Mesendoderm (in vitro differentiated cells): ENCODE measurements at regions not wholly inside any gene's neighbourhood (a gene's known extent, or its start where the extent isn't known, plus 50 kb on each side); places are given as distances from the start of the nearest gene placed in this dataset.

Experiments
- DNase-seq: peaks from one replicate; pipeline ENCODE4 v3.0.0; 2013
- H2AK5ac ChIP-seq: 2 replicates; pipeline ENCODE4 v1.6.1; 2013; ENCODE audit warnings: low read length, inconsistent platforms
- H2BK120ac ChIP-seq: 2 replicates; pipeline ENCODE4 v1.6.1; 2013; ENCODE audit warnings: low read depth, mild to moderate bottlenecking, low read length, moderate library complexity, mixed read lengths
- H2BK15ac ChIP-seq: replicated peaks from 2 replicates; pipeline ENCODE4 v1.6.1; 2013; ENCODE audit warnings: low read depth, mild to moderate bottlenecking, moderate library complexity
- H2BK5ac ChIP-seq: 2 replicates; pipeline ENCODE4 v1.6.1; 2013; ENCODE audit warnings: low read length, inconsistent platforms
- H3K18ac ChIP-seq: 2 replicates; pipeline ENCODE4 v1.6.1; 2013; ENCODE audit warnings: mild to moderate bottlenecking, low read length, mixed read lengths
- H3K23ac ChIP-seq: one replicate; pipeline ENCODE4 v1.6.1; 2013; ENCODE audit warnings: low read length
- H3K27ac ChIP-seq: 2 replicates; pipeline ENCODE4 v1.5.1; 2013; ENCODE audit warnings: low read depth, mild to moderate bottlenecking, inconsistent platforms, low read length, moderate library complexity
- H3K27me3 ChIP-seq: 2 replicates; pipeline ENCODE4 v1.6.1; 2013; ENCODE audit warnings: low read length, control low read depth, mild to moderate bottlenecking, inconsistent platforms; ENCODE audit not compliant: insufficient read depth, poor library complexity
- H3K36me3 ChIP-seq: 2 replicates; pipeline ENCODE4 v1.6.1; 2013; ENCODE audit warnings: low read length, inconsistent platforms; ENCODE audit not compliant: control insufficient read depth, insufficient read depth
- H3K4ac ChIP-seq: one replicate; pipeline ENCODE4 v1.6.1; 2013; ENCODE audit warnings: low read depth, mild to moderate bottlenecking, low read length, moderate library complexity
- H3K4me1 ChIP-seq: 2 replicates; pipeline ENCODE4 v1.6.1; 2013; ENCODE audit warnings: low read depth, low read length, inconsistent platforms; ENCODE audit not compliant: control insufficient read depth
- H3K4me2 ChIP-seq: 2 replicates; pipeline ENCODE4 v1.6.1; 2013; ENCODE audit warnings: low read length
- H3K4me3 ChIP-seq: 2 replicates; pipeline ENCODE4 v1.5.1; 2013; ENCODE audit warnings: mild to moderate bottlenecking, low read length
- H3K56ac ChIP-seq: one replicate; pipeline ENCODE4 v1.6.1; 2013; ENCODE audit warnings: low read length
- H3K79me1 ChIP-seq: 2 replicates; pipeline ENCODE4 v1.6.1; 2013; ENCODE audit warnings: low read length, inconsistent platforms
- H3K79me2 ChIP-seq: 2 replicates; pipeline ENCODE4 v1.6.1; 2013; ENCODE audit warnings: mild to moderate bottlenecking, low read length; ENCODE audit not compliant: control insufficient read depth, insufficient read depth
- H3K9ac ChIP-seq: 2 replicates; pipeline ENCODE4 v1.6.1; 2013; ENCODE audit warnings: low read length, inconsistent platforms
- H4K5ac ChIP-seq: one replicate; pipeline ENCODE4 v1.6.1; 2013; ENCODE audit warnings: low read length
- H4K8ac ChIP-seq: one replicate; pipeline ENCODE4 v1.6.1; 2013; ENCODE audit warnings: low read depth, mild to moderate bottlenecking, control low read depth, low read length, moderate library complexity
- WGBS: extraction: QIAGEN DNeasy Blood & Tissue Kit; methylation state at CpG from one replicate; pipeline ENCODE4 v1.1.7; 2013; ENCODE audit warnings: low lambda C conversion rate, missing lambda C conversion rate; ENCODE audit not compliant: insufficient coverage; ENCODE audit errors: extremely low coverage; 5-methylcytosine and 5-hydroxymethylcytosine counted together

- Histone ChIP-seq H3K36me3 (no peaks in the 10 kb centered on the region), H2BK120ac (no peak overlapping the region), H3K56ac (no peak overlapping the region), H4K8ac (no peak overlapping the region), H2BK5ac (no peak overlapping the region), H2BK15ac (no peak overlapping the region), H3K4me3 (no peak overlapping the region), H3K79me1 (no peaks in the 10 kb centered on the region), H3K79me2 (no peaks in the 10 kb centered on the region), H3K27ac (no peak overlapping the region), H4K5ac (no peak overlapping the region), H3K23ac (no peak overlapping the region), H3K27me3 (no peaks in the 10 kb centered on the region), H3K4me1 (no peaks in the 10 kb centered on the region), H2AK5ac (no peak overlapping the region), H3K4ac (no peak overlapping the region), H3K18ac (no peak overlapping the region), H3K9ac (no peak overlapping the region), H3K4me2 (no peak overlapping the region)
- DNase-seq = no peak
- no CpG with 5 or more reads among the region's 1 CpG for WGBS
Observed at GRCh38 chr5:67255881-67256280, 59.3 kb upstream of the CD180 start.

DNA sequence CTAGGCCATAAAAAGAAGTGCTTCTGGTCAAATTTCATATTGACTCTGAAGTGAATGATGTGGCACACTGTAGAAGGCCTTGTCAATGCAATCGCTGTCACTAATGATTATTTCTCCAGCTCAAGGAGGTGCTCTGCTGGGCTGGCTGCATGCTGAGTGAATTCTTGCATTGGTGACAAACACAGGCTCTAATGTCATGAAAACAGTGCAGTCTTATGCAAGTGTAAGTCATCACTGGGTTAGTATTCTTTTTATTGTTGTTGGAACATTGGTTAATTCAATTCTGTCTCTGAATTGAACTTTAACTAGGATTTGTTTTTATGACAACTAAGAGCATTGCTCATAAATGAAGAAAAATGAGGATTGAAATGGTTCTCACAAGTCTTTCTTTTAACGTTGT, 57.3 kb upstream of the CD180 start:
- Histone ChIP-seq H4K5ac (no peak overlapping the region), H2BK120ac (no peak overlapping the region), H3K27me3 (no peaks in the 10 kb centered on the region), H2BK15ac (no peak overlapping the region), H3K9ac (no peak overlapping the region), H3K4me1 (no peaks in the 10 kb centered on the region), H2AK5ac (no peak overlapping the region), H3K56ac (no peak overlapping the region), H3K4me2 (no peak overlapping the region), H3K4me3 (no peak overlapping the region), H2BK5ac (no peak overlapping the region), H3K36me3 (no peaks in the 10 kb centered on the region), H3K23ac (no peak overlapping the region), H4K8ac (no peak overlapping the region), H3K27ac (no peak overlapping the region), H3K18ac (no peak overlapping the region), H3K4ac (no peak overlapping the region), H3K79me2 (no peaks in the 10 kb centered on the region), H3K79me1 (no peaks in the 10 kb centered on the region)
- DNase-seq = no peak
- no CpG with 5 or more reads among the region's 2 CpGs for WGBS

DNA sequence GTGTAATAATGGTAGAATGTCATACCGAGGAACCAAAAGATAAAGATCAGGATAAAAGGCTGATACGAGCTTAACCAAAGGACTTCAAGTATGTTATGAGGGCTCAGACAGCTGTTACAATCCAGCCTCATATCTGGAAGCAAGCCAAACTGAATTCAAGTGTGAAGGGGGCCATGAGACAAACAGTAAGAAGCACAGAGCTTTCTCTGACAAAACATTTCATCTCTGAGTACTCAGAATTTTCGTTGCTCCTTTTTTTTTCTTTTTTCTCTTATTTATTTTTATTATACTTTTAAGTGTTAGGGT, 52.9 kb upstream of the CD180 start:
- H3K23ac ChIP-seq = no peak overlapping the region
- H3K79me1 ChIP-seq = no peaks in the 10 kb centered on the region
- no peak for DNase-seq
- no peak overlapping the region for H3K4me3 ChIP-seq
- no peak overlapping the region for H3K4ac ChIP-seq
- no peak overlapping the region for H4K5ac ChIP-seq
- no peaks in the 10 kb centered on the region for H3K27me3 ChIP-seq
- no peaks in the 10 kb centered on the region for H3K79me2 ChIP-seq
- H3K9ac ChIP-seq = no peak overlapping the region
- H2AK5ac ChIP-seq = no peak overlapping the region
- WGBS = no CpG with 5 or more reads among the region's 3 CpGs
- no peak overlapping the region for H4K8ac ChIP-seq
- no peak overlapping the region for H3K56ac ChIP-seq
- no peak overlapping the region for H2BK15ac ChIP-seq
- no peak overlapping the region for H3K18ac ChIP-seq
- H3K4me2 ChIP-seq = no peak overlapping the region
- no peaks in the 10 kb centered on the region for H3K4me1 ChIP-seq
- no peaks in the 10 kb centered on the region for H3K36me3 ChIP-seq
- no peak overlapping the region for H2BK120ac ChIP-seq
- H3K27ac ChIP-seq = no peak overlapping the region
- H2BK5ac ChIP-seq = no peak overlapping the region

- no peaks in the 10 kb centered on the region for H3K36me3 ChIP-seq
- no peak overlapping the region for H3K27ac ChIP-seq
- H2BK5ac ChIP-seq = no peak overlapping the region
- no peak overlapping the region for H2BK15ac ChIP-seq
- no peak overlapping the region for H3K56ac ChIP-seq
- no CpG with 5 or more reads among the region's 5 CpGs for WGBS
- no peaks in the 10 kb centered on the region for H3K4me1 ChIP-seq
- H3K9ac ChIP-seq = no peak overlapping the region
- no peaks in the 10 kb centered on the region for H3K27me3 ChIP-seq
- no peak overlapping the region for H2BK120ac ChIP-seq
- H4K5ac ChIP-seq = no peak overlapping the region
- H3K4me2 ChIP-seq = no peak overlapping the region
- DNase-seq = no peak
- H3K23ac ChIP-seq = no peak overlapping the region
- H2AK5ac ChIP-seq = no peak overlapping the region
- no peak overlapping the region for H3K18ac ChIP-seq
- no peak overlapping the region for H3K4ac ChIP-seq
- H3K79me1 ChIP-seq = no peaks in the 10 kb centered on the region
- no peak overlapping the region for H3K4me3 ChIP-seq
- H3K79me2 ChIP-seq = no peaks in the 10 kb centered on the region
- no peak overlapping the region for H4K8ac ChIP-seq
Observed at GRCh38 chr5:67248703-67249589, 52.3 kb upstream of the CD180 start.

- no peak overlapping the region for H3K9ac ChIP-seq
- H3K79me1 ChIP-seq = no peaks in the 10 kb centered on the region
- H4K5ac ChIP-seq = no peak overlapping the region
- no peaks in the 10 kb centered on the region for H3K4me1 ChIP-seq
- H3K56ac ChIP-seq = no peak overlapping the region
- no peak overlapping the region for H3K27ac ChIP-seq
- H2BK5ac ChIP-seq = no peak overlapping the region
- no peaks in the 10 kb centered on the region for H3K36me3 ChIP-seq
- H3K4me2 ChIP-seq = no peak overlapping the region
- no peak overlapping the region for H4K8ac ChIP-seq
- WGBS = no CpG with 5 or more reads among the region's 5 CpGs
- H3K79me2 ChIP-seq = no peaks in the 10 kb centered on the region
- no peak overlapping the region for H2BK15ac ChIP-seq
- no peak overlapping the region for H3K23ac ChIP-seq
- DNase-seq = no peak
- no peak overlapping the region for H3K4me3 ChIP-seq
- no peaks in the 10 kb centered on the region for H3K27me3 ChIP-seq
- H3K4ac ChIP-seq = no peak overlapping the region
- no peak overlapping the region for H2BK120ac ChIP-seq
- H2AK5ac ChIP-seq = no peak overlapping the region
- no peak overlapping the region for H3K18ac ChIP-seq
Observed at GRCh38 chr5:67246546-67247268, 50.1 kb upstream of the CD180 start.
